ENCODE measurements at regions not wholly inside any gene's neighbourhood (a gene's known extent, or its start where the extent isn't known, plus 50 kb on each side); places are given as distances from the start of the nearest gene placed in this dataset.

DNA sequence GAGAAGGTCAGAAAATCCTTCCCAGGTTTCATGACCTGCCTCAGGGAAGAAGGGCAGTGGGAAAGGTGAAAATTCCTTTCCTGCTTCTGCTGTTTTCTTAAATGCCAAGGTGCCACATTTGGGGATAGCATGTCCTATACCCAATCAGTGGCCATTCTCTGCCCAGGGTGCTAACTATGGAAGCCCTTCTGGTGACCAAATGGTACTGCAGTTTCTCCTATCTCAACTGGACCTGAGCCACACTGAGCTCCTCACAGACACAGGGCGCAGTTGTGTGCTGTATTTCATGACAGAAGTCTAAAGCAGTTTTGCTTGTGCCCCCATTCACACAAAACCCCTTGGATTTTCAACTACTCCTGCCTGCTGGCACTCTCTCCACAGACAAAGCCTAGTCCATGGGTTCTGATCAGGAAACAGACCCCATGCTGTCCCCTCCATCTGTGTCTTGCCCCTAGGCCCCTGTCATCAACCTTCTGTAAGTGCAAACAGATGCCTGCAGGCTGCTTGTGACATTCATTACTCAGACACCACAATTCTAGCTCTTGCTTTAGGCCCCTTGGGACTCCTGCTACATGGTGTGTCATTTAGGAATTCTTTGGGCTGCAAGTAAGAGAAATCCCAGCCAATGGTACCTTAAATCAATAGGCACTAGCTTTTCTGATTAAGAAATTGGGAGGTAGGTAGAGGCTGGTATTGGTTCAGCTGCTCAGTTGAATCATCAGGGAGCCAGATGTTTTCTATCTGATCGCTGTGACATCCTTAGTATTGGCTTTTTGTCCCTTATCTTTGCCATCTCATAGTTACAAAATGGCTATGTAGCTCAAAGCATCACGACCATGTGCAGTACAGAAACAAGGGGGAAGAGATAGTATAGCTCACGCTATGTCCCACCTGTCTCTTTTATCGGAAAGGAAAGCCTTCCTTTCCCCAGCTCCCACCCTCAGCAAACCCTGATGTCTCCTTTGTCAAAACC, 147.8 kb downstream of the CD83 start:
- no peak for TF ChIP-seq EZH2 (IDR thresholded peaks at IDR 0.05; ENCODE audit: insufficient read depth, poor library complexity, severe bottlenecking)
- TF ChIP-seq EZH2phosphoT487 (IDR thresholded peaks at IDR 0.05; ENCODE audit: insufficient read depth, low read depth), result no peak

All from GM23248 (cell line).